GM19438 (cell line): ENCODE measurements at regions not wholly inside any gene's neighbourhood (a gene's known extent, or its start where the extent isn't known, plus 50 kb on each side); places are given as distances from the start of the nearest gene placed in this dataset.
"Not testable (repeated sequence)": the region's sequence is repeated elsewhere in the genome, so short reads cannot be mapped to it uniquely, and the experiment has no call there.

ENCODE experiments used
- ATAC-seq: cut with Tn5 transposase; IDR thresholded peaks from one replicate; pipeline ENCODE4 v1.9.1; 2021; ENCODE audit warnings: low read depth; ENCODE audit not compliant: unreplicated experiment

GRCh38 chr3:25895031-25895430 lies 105.1 kb downstream of the OXSM start:
- no peak for ATAC-seq

DNA sequence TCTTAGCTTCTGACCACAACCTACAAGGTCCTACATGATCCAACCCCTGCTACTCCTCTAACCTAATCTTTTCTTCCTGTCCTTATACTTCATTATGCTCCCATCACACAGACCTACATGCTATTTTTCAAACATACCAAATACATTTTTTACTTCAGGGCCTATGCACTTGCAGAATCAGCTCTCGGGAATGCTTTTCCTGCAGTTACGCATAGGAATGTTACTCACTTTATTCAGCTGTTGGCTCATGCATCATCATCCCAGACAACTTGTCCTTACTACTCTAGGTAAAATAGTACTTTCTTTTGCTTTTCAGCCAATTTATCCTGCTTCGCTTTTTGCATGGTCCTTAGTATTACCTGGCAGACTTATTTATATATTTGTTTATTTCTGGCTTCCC lies 105.6 kb downstream of the OXSM start:
- ATAC-seq, result no peak

DNA sequence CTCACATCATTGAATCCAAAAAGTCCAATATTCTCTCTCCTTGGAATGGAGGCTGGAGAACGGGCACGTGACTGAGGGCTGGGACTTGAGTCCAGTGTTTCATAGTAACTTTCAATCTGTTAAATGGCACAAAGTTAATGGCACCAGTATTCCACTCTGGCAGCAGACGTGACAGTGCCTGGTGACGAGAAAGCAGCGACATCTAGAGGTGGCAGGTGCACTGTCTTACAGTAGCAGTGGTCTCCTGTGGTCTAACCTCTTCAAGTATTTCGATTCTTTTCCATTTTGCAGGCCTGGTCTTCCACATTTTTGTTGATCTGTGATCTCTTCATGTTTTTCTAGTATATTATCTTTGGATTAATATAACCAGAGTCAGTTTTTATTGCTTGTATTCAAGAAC lies 107.1 kb downstream of the OXSM start:
- ATAC-seq, result no peak

DNA sequence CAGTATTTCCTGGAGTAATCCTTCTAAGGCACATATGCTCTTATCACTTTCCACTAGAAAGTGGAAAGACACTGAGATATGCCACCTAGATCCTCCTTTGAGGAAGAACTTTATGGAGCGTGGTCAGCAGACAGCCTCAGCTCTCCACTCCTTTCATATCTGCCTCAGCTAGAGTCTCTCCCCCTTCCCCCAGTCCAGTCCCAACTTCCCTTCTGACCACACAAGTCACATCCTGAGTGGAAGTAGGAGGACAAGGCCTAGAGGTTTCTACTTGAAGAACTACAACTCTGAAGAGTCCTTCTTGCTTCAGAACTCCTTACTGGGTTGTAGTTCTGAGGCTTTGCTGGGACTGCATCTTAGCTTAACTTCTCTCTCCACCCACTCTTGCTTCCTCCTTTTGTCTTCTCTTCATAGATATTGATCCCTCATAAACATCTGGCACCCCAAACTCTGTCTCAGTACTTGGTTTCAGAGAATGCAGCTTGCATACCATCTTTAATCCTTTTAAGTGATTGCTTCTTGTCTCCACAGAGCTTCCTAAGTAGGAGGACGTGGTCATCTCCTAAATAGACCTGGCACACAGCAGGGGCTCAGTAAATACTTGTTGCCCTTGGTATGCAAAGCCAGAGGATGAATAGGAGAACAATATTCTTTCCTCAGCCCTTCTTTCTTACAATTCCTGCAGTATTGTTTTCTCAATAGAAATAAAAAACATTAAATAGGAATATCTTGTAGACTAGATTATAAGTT lies 109.6 kb downstream of the OXSM start:
- no peak for ATAC-seq

GRCh38 chr3:25900161-25900560 lies 110.3 kb downstream of the OXSM start:
- ATAC-seq, result no peak

GRCh38 chr3:25901796-25902195 lies 111.9 kb downstream of the OXSM start:
- ATAC-seq, result no peak

GRCh38 chr3:25902586-25902985 lies 112.7 kb downstream of the OXSM start:
- no peak for ATAC-seq

- ATAC-seq, result no peak
Observed at GRCh38 chr3:25903371-25904129, 113.7 kb downstream of the OXSM start.

DNA sequence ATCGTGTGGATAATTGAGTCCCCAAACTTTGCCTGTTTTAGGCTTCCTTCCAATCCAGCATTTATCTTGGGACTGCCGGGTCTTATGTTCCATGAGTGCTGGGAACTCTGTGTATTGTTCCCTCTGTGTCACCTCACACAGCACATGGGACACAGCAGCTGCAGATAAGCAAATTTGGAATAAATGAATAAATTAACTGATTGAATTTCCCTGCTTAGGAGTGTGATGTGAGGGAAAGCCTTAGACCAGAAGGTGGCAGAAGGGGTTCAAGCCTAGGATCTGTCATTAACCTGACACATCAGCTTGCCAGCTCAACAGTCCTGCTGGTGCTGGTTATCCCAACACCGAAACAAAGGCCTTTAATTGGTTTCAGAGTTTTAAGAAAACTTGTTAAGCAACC lies 114.3 kb downstream of the OXSM start:
- no peak for ATAC-seq

- no peak for ATAC-seq
Observed at GRCh38 chr3:25906132-25906906, 116.4 kb downstream of the OXSM start.

- ATAC-seq, result no peak
Observed at GRCh38 chr3:25907081-25907480, 117.2 kb downstream of the OXSM start.

DNA sequence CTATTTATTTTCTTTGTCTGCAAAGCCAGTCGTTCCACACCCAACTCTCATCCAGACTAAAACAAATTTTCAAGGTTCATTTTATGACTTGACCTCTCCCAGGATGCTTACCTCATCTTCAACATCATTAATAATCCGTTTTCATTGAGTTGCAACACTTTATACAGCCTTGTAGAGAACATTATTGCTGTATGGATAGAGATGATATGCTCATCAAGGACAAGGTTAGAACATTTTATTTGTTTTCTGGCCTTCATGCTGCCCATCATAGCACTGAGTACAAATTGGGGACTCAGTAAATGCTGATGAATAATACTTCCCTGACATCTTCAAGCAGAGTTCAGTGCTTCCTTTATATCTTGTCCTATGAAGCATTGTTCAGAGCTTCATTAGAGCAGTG lies 120.2 kb downstream of the OXSM start:
- ATAC-seq, result no peak

GRCh38 chr3:25910997-25911396 lies 121.1 kb downstream of the OXSM start:
- no peak for ATAC-seq

- ATAC-seq, result no peak
Observed at GRCh38 chr3:25911525-25912295, 121.8 kb downstream of the OXSM start.

DNA sequence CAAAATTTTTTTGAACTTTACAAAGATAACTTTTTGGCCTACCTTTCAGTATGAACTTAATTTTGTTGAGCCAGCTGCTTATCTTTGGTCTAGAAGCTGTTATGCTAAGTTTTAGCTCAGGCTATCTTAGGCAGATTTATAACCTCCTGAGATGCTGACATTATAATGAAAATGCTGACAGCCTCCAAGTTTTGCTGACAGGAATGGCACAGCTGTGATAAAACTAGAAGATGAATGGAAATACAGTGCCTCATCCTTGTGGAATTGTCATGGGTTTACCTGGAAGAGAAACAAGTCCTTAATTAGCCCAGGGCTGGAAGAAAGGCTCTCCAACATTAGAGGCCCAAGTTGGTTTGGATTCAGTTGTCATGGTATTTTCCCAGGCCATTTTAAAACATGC lies 123.3 kb downstream of the OXSM start:
- no peak for ATAC-seq

DNA sequence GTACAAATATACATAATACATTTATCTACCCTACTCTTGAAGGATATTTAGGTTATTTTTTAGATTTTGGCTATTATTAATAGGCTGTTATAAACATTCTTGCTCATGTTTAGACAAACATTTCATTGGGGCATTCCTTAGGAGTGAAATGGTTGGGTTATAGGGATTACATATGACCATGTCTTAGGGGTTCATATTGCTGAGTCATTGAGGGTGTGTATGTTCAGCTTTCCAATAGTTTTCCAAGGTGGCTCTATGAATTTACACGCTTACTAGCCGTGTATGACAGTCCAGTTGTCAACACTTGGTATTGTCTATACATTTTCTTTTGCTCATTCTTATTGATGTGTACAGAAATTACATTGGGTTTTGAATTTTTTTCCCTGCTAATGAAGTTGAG lies 125.8 kb downstream of the OXSM start:
- no peak for ATAC-seq

GRCh38 chr3:25916321-25916720 lies 126.4 kb downstream of the OXSM start:
- ATAC-seq, result no peak

DNA sequence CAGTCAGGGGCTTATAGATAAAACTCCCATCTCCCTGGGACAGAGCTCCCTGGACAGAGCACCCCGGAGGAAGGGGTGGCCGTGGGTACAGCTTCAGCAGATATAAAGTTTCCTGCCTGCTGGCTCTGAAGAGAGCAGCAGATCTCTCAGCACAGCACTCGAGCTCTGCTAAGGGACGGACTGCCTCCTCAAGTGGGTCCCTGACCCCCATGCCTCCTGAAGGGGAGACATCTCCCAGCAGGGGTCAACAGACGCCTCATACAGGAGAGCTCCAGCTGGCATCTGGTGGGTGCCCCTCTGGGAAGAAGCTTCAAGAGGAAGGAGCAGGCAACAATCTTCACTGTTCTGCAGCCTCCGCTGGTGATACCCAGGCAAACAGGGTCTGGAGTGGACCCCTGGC lies 142.1 kb downstream of the OXSM start:
- not testable (repeated sequence) for ATAC-seq

DNA sequence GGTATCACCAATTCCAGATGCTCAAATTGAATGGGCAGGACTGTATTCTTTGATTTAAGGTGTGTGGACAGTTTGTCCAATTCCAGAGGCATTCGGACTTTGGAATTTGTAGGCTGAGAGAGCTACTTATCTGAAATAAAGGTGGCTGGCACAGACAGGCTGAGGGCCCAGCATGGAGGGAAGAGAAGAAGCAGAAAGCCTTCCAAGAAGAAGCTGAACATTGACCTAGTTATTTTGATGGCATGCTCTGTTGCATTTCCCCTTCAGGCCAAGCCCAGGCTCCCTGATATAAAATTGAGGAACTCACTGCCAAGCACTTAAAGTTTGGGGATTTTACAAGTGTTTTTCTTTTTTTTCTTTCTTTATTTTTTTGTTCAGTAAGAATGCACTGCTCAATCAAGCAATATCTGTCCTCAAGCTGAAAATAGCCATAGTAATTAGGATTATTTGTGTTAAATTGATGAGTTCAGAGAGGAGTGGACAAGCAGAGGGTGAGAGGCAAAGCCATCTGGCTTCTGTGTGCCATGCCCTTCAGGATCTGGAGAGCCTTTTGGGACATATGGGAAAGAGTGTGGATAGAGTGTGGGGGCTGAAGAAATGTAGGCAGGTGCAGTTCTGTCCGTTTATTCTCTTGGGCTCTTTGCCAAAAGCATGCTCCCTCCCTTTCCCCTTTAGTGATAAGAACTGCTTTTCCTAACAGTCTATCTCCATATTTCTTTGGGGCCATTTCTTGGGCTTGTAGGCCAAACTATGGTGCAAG lies 148.9 kb downstream of the OXSM start:
- no peak for ATAC-seq

GRCh38 chr3:25940935-25941334 lies 151.0 kb downstream of the OXSM start:
- ATAC-seq, result no peak
